Inferior parietal cortex (tissue), 1 donor: ENCODE measurements at regions not wholly inside any gene's neighbourhood (a gene's known extent, or its start where the extent isn't known, plus 50 kb on each side); places are given as distances from the start of the nearest gene placed in this dataset.

Experiments used
- DNase-seq: peaks from one replicate; pipeline ENCODE4 v3.0.0-alpha.2; 2016; ENCODE audit errors: extremely low spot score

- DNase-seq, result no peak
Observed at GRCh38 chr12:93297536-93297935, 80.2 kb upstream of the NUDT4 start.

GRCh38 chr12:93299262-93299846 is 78.4 kb upstream of the NUDT4 start:
- no peak for DNase-seq

GRCh38 chr12:93300611-93301021 is 77.1 kb upstream of the NUDT4 start:
- DNase-seq, result no peak

GRCh38 chr12:93302331-93303229 is 75.1 kb upstream of the NUDT4 start:
- DNase-seq, result no peak

GRCh38 chr12:93306636-93307035 is 71.1 kb upstream of the NUDT4 start:
- no peak for DNase-seq

GRCh38 chr12:93308281-93308680 is 69.4 kb upstream of the NUDT4 start:
- DNase-seq, result no peak

- DNase-seq, result no peak
Observed at GRCh38 chr12:93311827-93312226, 65.9 kb upstream of the NUDT4 start.

GRCh38 chr12:93314177-93314497 is 63.6 kb upstream of the NUDT4 start:
- DNase-seq, result no peak

- no peak for DNase-seq
Observed at GRCh38 chr12:93315385-93315906, 62.3 kb upstream of the NUDT4 start.

GRCh38 chr12:93315907-93316622 is 61.7 kb upstream of the NUDT4 start:
- DNase-seq, result no peak

- DNase-seq, result no peak
Observed at GRCh38 chr12:93316623-93316971, 61.1 kb upstream of the NUDT4 start.

GRCh38 chr12:93317227-93317626 is 60.5 kb upstream of the NUDT4 start:
- DNase-seq, result no peak

- no peak for DNase-seq
Observed at GRCh38 chr12:93318720-93319522, 58.8 kb upstream of the NUDT4 start.

GRCh38 chr12:93319523-93320050 is 58.1 kb upstream of the NUDT4 start:
- no peak for DNase-seq

- DNase-seq, result no peak
Observed at GRCh38 chr12:93322784-93323183, 54.9 kb upstream of the NUDT4 start.

GRCh38 chr12:93323625-93324329 is 53.9 kb upstream of the NUDT4 start:
- no peak for DNase-seq

GRCh38 chr12:93325855-93326254 is 51.9 kb upstream of the NUDT4 start:
- no peak for DNase-seq
